GM04504 (cell line): ENCODE measurements at regions not wholly inside any gene's neighbourhood (a gene's known extent, or its start where the extent isn't known, plus 50 kb on each side); places are given as distances from the start of the nearest gene placed in this dataset.

Experiments
- DNase-seq: peaks from one replicate; pipeline ENCODE4 v3.0.0-alpha.2; 2012; ENCODE audit warnings: low read depth

DNA sequence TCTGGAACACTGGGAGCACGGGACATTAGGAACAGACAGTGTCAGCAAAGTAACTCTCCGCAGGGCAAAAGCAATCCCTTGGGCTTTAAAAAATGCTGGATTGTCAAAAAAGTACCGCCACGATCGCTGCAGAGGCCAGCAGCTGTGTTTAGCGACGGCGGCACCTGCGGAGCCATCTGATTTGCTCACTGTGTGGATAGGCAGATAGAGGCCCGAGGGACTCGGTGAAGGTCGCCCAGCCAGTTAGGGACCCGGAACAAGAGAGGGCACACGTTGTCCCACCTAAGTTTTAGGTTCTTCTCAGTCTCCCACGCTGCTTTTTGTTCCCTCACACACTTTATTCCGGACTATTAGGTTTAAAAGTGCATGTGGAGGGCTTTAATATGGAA, 238.3 kb downstream of the TEX29 start:
- DNase-seq: no peak

DNA sequence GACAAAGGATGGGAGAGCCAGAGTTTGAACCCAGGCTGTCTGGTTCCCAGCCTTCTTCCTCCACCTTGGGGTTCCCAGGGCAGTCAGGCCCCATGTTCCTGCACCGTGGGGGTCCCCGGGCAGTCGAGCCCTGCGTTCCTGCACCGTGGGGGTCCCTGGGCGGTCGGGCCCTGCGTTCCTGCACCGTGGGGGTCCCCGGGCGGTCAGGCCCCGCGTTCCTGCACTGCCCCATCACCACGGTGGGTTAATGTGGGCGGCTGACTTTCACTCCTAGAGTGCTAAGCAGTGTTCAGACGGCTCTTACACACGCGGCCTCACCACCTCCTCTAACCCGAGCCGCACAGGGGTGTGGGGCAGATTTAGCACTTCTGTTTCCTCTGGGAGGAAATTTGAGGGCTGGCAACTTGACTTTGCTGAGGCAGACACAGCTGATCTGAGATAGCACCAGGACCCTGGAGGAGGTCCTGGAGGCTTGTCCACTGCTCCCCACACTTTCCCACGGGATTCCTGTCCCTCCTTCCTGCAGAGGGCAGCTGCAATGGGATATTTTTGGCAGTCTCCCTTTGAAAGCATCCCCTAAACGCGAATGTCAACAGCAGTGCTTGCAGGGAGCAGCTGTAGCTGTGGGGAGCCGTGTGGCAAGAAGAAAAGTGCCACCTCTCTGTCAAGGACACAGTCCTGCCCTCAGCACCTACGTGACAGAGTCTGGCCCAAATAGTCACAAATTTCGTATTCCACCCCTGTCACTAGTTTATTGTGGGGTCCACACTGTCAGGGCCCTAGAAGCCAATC, 239.4 kb downstream of the TEX29 start:
- no peak for DNase-seq

DNA sequence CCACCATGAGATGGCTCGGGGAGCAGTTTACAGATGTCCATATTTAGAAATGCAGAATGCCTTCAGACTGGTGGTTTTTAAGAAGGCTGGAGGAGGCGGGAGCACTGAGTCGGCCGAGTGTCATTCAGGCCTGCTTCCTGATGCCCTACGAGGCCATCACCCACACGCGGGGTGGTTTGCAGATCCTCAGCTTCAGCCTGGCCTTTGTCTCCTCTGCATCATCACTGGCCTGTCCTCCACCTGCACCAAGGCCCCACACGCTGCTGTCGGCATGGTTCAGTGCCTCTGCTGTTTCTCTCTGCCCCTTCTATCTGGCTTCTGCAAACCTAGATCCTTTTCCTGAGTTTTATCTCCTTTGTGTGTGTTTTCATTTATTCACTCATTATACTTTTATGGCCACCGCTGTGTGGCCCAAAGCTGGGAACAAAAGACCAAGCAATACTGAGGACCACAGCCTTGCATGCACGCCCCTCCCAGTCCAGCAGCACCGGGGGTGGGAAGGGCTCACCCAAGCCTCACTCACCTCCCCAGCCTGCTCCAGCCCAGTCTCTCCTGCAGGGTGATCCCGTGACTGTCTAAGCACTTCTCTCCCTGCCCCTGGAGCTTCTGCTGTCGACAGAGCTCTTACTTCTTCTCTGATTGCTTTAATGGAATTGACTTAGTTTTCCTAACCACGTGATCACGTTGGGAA, 240.8 kb downstream of the TEX29 start:
- no peak for DNase-seq

DNA sequence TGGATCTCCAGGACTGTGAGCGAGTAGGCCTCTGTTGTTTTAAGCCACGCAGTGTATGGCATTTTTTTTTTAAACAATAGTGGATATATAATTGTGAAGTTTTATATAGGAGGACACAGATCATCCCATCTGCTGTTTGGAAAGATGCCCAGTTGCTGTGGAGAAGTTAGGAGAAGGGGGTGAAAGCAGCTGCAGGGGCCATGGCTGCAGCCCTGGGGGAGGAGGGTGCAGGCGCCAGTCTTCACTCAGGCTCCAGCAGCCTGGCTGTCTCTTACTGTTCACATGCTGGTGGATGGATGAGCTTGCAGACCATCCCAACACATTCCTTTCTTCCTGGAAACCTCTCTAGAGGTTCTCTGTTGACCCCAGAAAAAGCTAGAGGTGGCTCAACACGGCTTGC, 242.3 kb downstream of the TEX29 start:
- DNase-seq: no peak

DNA sequence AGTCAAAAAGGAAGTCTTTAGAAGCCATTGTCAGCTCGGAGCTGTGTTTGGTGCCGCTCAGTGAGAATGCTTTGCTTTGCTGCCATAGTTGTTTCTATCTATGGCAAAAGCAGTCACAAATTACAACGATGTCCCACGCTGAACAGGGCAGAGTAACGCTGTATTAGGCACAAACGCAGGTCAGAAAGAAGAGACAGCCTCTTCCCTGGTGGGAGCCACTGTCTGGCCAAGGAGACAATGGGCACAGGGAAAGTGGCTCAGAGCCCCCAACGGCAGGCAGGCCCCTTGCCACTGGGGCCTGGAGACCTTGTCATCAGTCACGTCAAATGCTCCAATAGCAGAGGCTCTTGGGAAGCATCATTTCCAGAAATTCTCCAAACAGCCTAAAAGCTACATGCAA, 244.2 kb downstream of the TEX29 start:
- no peak for DNase-seq

DNA sequence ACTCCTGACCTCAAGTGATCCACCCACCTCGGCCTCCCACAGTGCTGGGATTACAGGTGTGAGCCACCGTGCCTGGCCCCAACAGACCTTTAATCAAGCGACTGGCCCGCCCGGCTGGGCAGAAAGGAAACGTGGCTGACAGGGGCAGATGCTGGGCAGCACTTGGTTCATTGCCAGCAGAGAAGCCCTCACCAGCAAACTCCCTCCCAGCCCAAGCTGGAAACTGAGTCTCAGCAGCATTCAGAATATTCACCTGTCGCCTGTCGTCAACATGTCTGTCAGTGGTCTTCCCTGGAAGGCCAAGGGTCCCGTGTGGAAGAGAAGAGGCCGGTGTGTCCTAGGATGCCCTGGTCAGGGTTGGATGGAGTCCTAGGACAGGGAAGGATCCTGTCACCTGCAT, 245.0 kb downstream of the TEX29 start:
- no peak for DNase-seq

DNA sequence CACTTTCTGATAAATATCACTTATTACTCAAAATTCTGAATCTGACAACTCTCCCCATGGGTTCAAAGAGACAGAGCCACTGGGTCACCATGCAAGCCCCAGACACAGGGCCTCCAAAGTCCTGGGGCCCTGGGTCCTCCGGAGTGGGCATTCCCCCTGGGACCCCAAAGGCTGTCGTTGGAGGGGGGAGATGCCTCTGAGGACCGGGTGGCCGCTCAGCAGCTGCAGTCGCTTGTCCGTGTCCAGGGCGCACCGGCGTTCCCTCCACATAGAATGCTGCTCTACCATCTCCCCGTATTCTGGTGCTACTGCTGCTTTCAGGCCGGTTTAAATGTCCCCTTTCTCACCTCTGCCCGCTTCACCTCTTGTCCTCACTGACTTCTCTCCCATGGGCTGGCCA, 246.1 kb downstream of the TEX29 start:
- no peak for DNase-seq

DNA sequence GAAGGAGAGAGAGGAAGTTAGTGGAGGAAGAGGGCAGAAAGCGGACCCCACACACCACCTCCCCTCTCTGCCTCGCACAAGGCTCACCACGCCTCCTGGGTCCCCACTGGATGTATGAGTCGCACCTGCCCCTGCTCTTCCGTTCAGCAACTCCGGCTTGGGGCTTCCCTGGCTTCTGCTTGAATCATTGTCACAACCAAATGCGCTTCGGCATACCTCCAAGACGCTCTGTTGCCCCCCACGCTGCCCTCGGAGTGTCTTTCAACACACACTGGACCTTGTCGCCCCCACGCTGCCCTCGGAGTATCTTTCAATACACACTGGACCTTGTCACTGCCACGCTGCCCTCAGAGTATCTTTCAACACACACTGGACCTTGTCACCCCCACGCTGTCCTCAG, 247.2 kb downstream of the TEX29 start:
- DNase-seq: no peak

DNA sequence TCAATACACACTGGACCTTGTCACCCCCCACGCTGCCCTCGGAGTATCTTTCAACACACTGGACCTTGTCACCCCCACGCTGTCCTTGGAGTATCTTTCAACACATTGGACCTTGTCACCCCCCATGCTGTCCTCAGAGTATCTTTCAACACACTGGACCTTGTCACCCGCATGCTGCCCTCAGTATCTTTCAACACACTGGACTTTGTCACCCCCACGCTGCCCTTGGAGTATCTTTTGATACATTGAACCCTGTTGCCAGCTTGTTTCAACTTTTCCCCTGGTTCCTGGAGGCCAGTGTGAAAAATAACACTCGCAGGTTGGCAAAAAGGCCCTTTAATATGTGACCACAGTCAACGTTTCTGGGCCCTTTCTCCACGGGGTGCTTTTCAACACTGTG, 247.8 kb downstream of the TEX29 start:
- no peak for DNase-seq

DNA sequence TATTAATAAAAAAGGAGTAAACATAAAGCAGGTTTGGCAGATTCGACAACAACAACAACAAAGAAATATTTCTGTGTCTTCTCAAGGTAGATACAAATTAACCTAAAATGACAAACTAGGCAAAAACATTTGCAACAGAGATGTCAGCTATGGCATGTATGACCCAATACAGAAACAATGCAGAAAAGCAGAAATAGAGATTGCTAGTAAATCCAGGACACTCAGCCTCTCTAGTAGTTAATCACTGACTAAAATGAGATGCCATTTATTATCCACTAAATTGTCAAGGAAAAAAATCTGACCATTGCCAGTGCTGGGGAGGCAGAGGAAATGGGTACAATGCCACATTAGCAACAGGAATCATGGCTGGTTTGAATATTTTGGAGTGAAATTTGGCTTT, 250.5 kb downstream of the TEX29 start:
- no peak for DNase-seq

DNA sequence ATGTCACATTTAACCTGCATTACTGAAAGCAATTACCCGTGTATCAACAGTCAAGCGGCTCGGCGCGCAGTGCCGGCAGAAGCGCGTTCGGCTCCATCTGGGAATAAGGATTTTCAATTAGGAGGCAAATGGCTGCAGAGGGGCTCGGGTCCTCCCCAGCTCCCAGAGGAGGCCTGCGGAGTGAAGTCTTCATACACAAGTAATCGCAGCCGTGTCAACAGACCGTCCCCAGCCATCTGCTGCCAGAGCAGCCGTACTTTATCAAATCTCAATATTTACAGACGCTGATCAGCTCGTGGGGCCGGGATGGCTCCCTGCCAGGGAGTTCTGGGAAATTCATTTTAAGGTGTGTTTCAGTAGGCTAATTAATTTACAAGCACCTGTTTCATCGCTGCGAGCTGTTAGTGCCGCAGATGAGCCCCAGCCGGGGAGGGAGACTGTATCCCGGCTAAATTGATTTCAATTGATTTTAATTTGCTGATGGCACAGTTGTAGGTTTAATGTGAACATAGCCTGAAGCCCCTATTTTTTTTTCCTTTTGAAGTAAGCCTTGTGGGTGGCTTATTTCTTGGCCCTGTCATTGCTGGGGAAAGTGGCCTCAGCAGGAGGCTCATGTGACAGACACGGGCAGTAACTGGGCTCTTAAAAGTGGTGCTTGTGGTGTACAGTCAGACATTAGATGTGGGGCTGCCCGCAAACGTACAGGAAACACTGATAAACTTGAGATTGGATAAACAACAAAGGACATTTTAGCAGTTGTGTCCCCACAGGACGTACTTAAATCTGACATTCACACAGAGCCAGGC, 252.7 kb downstream of the TEX29 start:
- DNase-seq: no peak

DNA sequence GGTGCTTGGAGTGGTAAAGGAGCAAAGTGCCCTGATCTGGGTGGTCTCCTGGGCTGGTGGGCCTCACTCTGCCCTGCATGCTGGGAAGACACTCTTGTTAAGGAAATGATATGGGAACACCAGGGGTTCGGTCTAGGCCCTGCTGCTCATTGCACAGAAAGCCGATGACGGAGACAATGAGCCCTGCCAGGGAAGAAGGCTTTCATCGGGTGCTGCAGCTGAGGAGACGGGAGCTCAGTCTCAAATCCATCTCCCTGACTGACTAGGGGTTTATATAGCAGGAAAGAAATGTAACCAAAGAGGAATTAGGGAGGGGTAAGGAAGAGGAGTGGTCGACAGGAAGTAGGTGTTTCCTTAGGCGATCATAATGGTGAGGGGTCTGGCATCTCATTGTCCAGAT, 253.4 kb downstream of the TEX29 start:
- no peak for DNase-seq

DNA sequence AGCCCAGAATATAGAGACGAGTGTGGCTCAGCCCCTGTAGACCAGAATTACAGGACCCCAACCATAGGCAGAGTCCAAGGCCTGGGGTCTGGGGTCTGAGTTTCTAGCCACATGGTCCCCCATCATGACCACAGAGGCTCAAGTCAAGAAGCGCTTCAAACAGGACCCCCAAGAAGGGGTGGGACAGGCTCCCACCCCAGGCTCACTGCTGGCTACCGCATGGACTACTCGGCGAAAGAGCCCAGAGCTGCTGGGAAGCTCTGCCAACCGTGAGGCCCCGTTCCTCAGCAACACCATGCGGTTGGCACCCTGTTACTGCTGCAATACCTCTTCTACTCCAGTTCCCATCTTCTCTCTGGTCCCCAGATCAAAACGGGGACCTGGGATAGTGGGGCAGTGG, 254.8 kb downstream of the TEX29 start:
- DNase-seq: no peak

DNA sequence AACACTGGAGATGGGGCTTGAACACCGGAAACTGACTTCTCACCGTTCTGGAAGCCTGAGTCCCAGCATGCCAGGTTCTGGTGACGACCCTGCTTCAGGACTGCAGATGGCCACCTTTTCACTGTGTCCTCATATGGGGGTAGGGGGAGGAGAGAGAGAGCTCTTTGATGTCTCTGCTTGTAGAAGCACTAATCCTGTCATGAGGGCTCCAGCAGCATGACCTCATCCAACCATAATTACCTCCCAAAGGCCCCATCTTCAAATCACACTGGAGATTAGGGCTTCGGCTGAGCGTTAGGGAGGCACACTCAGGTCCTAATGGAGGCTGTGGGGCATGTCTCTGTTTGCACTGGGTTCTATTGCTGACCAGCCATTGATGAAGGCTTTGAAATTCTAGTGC, 255.3 kb downstream of the TEX29 start:
- no peak for DNase-seq

DNA sequence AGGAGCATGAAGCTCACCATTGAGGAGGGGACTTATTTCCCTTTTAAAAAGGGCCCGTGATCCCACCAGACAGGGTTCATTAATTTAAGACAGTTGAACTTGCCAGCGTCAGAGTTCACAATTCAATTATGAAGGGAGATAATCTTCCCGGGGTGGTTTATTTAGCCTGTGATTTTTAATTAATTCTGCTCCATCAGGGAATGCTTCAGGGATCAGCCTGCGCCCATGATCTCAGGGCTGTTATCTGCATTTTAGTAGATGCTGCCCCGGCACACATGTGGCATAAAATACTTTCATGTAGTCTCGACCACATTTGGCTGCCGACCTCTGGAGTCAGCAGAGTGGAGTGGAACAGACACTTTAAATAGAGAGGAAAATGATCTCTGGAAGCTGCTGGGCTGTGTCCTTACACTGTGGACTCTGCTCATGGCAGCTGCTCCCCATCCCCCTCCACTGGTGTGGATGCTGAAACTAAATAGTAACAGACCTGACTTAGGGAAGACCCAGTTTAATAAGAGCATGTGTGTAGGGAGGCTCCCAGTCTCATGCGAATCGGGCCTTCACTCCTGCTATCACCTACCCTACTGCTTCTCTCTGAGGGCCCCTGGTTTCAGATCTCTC, 256.9 kb downstream of the TEX29 start:
- DNase-seq: no peak

DNA sequence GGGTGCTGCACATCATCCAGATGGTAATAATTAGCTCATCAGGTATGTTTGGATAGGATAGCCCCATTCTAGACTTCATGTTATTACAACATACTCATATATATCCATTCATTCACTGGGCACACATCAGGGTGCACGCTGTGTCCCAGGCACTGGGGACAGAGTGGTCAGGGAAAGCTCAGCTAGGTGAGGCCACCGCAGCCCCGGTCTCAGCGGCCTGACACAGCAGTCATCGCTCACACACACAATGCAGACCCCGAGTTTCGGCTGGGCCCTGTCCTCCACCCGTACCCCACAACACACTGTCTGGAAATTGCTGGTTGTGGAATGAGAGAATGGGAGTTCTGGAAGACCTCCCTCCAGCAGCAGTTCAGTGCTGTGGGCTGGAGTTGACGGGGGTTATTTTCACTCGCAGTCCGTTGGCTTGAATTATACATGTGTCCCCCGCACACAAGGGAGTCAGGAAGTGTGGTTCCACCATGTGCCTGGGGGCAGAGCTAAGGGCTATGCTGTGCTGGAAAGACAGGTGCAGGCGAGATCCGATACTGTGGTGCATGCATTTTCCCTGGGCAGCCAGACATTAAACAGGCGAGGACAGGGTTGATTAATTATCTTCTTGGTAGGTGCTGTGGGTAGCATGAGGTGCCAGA, 257.6 kb downstream of the TEX29 start:
- DNase-seq: no peak

DNA sequence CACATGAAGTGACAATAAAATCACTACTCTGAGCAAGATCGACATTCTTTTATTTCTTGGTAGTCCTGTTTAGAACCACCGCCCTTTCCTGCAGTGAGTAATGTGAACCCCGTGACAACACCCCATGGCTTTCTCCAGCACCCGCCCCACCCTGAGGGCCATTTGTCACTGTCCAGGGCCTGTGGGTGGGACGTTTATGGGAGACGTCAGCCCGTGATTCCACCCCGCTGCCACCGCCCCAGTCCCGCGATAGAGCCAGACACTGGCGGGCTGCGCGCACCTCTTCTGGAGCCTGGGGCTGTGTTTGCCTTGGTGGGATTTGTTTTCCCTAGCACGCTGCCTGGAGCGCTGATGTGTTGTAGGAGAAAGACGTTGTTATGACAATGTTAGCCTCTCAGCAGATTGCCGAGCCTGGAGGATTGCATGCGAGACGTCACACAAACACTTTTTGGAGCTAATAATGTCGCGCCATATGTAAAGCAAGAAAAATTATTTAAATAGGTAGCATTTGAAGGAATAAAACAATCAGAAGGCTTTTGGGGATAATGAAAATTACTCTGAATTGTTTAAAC, 263.7 kb downstream of the TEX29 start:
- DNase-seq: no peak

DNA sequence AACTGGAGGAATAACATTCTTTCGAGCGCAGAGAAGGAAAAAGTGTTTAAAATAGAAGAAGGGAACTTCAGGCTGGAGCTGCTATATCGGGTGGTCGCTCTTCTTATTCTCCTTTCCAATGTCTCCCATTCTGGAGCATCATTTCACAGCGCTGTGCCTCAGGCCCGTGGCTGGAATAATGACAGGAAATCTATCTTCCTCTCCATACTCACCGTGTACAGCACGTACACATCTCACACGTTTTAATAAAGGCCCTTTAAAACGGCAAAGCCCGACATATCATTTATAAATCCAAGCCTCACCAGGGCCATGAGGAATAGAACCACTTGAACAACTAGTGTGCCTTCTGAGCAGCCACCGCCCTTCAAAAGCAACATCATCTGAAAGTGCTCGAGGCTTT, 264.4 kb downstream of the TEX29 start:
- no peak for DNase-seq

DNA sequence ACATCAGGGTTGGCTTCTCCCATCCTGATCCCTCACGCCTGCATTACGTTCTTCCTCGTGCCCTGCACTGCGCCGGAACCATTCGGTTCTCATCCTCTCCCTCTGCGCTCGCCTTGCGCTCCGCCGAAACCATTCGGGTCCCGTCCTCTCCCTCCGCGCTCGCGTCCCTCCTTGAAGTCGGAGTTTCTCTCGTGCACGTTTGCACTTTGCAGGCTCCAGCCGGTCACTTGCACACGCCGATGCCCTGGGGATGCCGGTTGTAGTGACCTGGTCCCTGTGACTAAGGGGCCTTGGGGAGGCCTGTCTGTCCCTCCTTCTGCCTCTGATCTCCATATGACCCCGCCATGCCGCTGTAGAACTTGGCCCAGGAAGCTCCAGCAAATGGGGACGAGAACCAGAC, 265.8 kb downstream of the TEX29 start:
- DNase-seq: no peak

DNA sequence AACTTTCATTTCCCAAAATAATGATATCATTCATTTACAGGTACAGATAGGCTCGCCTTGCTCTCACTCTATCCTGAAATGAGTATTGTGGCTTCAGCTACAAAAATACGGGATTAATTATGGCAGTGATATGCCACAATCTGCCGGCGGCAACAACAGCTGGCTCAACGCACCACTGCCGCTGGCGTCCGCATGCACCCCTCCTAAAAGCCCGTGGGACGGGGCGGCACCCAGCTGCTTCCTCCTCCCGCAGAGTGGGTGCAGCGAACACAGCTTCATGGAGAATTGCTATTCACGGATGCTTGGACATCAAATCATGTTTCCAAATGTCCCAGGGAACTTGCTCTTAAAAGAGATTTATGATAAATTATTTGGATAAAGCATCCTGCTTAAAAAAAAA, 266.8 kb downstream of the TEX29 start:
- no peak for DNase-seq

DNA sequence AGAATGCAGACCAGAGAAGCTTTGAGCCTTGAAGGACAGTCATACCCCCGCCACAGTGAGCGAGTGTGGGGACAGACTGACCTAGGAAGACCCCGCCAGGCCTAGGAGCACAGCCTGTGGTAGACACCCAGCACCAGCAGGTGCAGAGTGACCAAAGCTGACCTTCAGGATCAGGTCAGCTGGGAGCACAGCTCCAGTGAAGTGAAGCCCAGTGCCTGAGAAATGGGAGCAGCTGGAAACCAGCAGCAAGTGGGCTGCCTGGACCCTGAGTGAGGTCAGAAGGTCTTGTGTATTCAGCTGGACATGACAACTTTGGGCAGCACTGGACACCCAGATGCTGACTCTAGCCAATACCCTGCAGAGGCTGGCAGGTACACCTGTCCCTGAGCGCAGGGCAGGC, 268.9 kb downstream of the TEX29 start:
- no peak for DNase-seq

DNA sequence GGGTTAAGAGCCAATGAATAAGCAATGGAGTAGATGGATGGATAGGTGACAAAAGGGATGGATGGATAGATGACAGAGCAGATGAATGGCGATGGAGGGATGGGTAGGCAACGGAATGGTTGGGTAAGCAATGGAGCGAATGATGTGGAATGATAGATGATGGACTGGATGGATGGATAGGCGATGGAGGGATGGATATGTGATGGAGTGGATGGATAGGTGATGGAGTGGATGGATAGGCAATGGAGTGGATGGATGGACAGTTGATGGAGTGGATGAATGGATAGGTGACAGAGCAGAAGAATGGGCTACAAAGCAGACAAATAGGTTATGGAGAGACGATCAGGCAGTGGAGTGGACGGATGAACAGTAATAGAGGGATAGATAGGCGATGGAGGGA, 269.6 kb downstream of the TEX29 start:
- no peak for DNase-seq
